ENCODE measurements at regions not wholly inside any gene's neighbourhood (a gene's known extent, or its start where the extent isn't known, plus 50 kb on each side); places are given as distances from the start of the nearest gene placed in this dataset.

- TF ChIP-seq CTCF (IDR thresholded peaks at IDR 0.05) = no peak
- Mint-ChIP-seq H3K27ac (ENCODE audit: unreplicated experiment) (no peak overlapping the region), H3K4me3 (ENCODE audit: unreplicated experiment) (no peak overlapping the region), H3K9me3 (ENCODE audit: low read depth) (peaks cover 7% of the 10 kb centered on the region), H3K27me3 (ENCODE audit: low read depth) (no peaks in the 10 kb centered on the region), H3K36me3 (ENCODE audit: low read depth) (no peaks in the 10 kb centered on the region), H3K4me1 (ENCODE audit: low read depth) (peaks cover 13% of the 10 kb centered on the region)
- DNase-seq (ENCODE audit: low spot score) = no peak
Observed at GRCh38 chr18:51290860-51291259, 93.4 kb upstream of the MEX3C start.

GRCh38 chr18:51300912-51301311 is 103.4 kb upstream of the MEX3C start:
- Mint-ChIP-seq H3K4me3 (ENCODE audit: unreplicated experiment) (no peak overlapping the region), H3K27me3 (ENCODE audit: low read depth) (peaks cover 4% of the 10 kb centered on the region), H3K27ac (ENCODE audit: unreplicated experiment) (no peak overlapping the region), H3K4me1 (ENCODE audit: low read depth) (no peaks in the 10 kb centered on the region), H3K9me3 (ENCODE audit: low read depth) (no peaks in the 10 kb centered on the region), H3K36me3 (ENCODE audit: low read depth) (no peaks in the 10 kb centered on the region)
- no peak for DNase-seq (ENCODE audit: low spot score)
- TF ChIP-seq CTCF (IDR thresholded peaks at IDR 0.05) = no peak

- Mint-ChIP-seq H3K36me3 (ENCODE audit: low read depth) (no peaks in the 10 kb centered on the region), H3K27me3 (ENCODE audit: low read depth) (peaks cover 8% of the 10 kb centered on the region), H3K4me1 (ENCODE audit: low read depth) (no peaks in the 10 kb centered on the region), H3K4me3 (ENCODE audit: unreplicated experiment) (no peak overlapping the region), H3K9me3 (ENCODE audit: low read depth) (no peaks in the 10 kb centered on the region), H3K27ac (ENCODE audit: unreplicated experiment) (no peak overlapping the region)
- DNase-seq (ENCODE audit: low spot score) = no peak
- TF ChIP-seq CTCF (IDR thresholded peaks at IDR 0.05) = no peak
Observed at GRCh38 chr18:51301376-51301775, 103.9 kb upstream of the MEX3C start.

- Mint-ChIP-seq H3K27me3 (ENCODE audit: low read depth) (no peaks in the 10 kb centered on the region), H3K4me1 (ENCODE audit: low read depth) (peaks cover 8% of the 10 kb centered on the region), H3K36me3 (ENCODE audit: low read depth) (no peaks in the 10 kb centered on the region), H3K27ac (ENCODE audit: unreplicated experiment) (no peak overlapping the region), H3K9me3 (ENCODE audit: low read depth) (peaks cover 3% of the 10 kb centered on the region), H3K4me3 (ENCODE audit: unreplicated experiment) (no peak overlapping the region)
- no peak for TF ChIP-seq CTCF (IDR thresholded peaks at IDR 0.05)
- DNase-seq (ENCODE audit: low spot score) = no peak
Observed at GRCh38 chr18:51316677-51317076, 119.2 kb upstream of the MEX3C start.

GRCh38 chr18:51321696-51322095 is 124.2 kb upstream of the MEX3C start:
- Mint-ChIP-seq H3K36me3 (ENCODE audit: low read depth) (no peaks in the 10 kb centered on the region), H3K9me3 (ENCODE audit: low read depth) (peaks cover 2% of the 10 kb centered on the region), H3K27me3 (ENCODE audit: low read depth) (no peaks in the 10 kb centered on the region), H3K4me3 (ENCODE audit: unreplicated experiment) (no peak overlapping the region), H3K27ac (ENCODE audit: unreplicated experiment) (no peak overlapping the region), H3K4me1 (ENCODE audit: low read depth) (peaks cover 11% of the 10 kb centered on the region)
- DNase-seq (ENCODE audit: low spot score) = no peak
- TF ChIP-seq CTCF (IDR thresholded peaks at IDR 0.05) = peak; percentile 26
